ENCODE measurements at regions not wholly inside any gene's neighbourhood (a gene's known extent, or its start where the extent isn't known, plus 50 kb on each side); places are given as distances from the start of the nearest gene placed in this dataset.

- no peak for ATAC-seq (replicated peaks in 6 of 8)
- 0 to 100% (median 82%) methylated on average over 1 to 3 of the region's 3 CpGs for WGBS, 10 experiments
- H3K4me1 ChIP-seq (replicated peaks in 1 of 2): no peaks in the 10 kb centered on the region
- no peak overlapping the region for H3K27ac ChIP-seq
- H3K4me3 ChIP-seq: no peak overlapping the region
- in situ Hi-C loops (cut with MboI; ENCODE audit: low pct_unique_long_range_greater_than_20kb in 2 of 9, low sequenced_read_pairs in 9 of 9, unreplicated experiment in 9 of 9): no loop called here
These were observed 294.0 kb downstream of the DIPK2A start for GRCh38 chr3:144265542-144266100.

- Histone ChIP-seq H3K4me3 (no peak overlapping the region), H3K27ac (no peak overlapping the region), H3K4me1 (replicated peaks in 1 of 2) (peaks cover 4 to 10% of the 10 kb centered on the region in 2 donors)
- in situ Hi-C loops (cut with MboI; ENCODE audit: low pct_unique_long_range_greater_than_20kb in 2 of 9, low sequenced_read_pairs in 9 of 9, unreplicated experiment in 9 of 9): no loop called here
- ATAC-seq (replicated peaks in 6 of 8): no peak
- WGBS, 10 experiments: 30 to 100% (median 75%) methylated on average over 2 to 3 of the region's 3 CpGs; no CpG with 5 or more reads in 4 of the 10 experiments
These were observed 298.5 kb downstream of the DIPK2A start for GRCh38 chr3:144270100-144270499.

GRCh38 chr3:144272680-144273079, 301.1 kb downstream of the DIPK2A start:
- Histone ChIP-seq H3K4me1 (replicated peaks in 1 of 2) (peaks cover 4 to 10% of the 10 kb centered on the region in 2 donors), H3K4me3 (no peak overlapping the region), H3K27ac (no peak overlapping the region)
- in situ Hi-C loops (cut with MboI; ENCODE audit: low pct_unique_long_range_greater_than_20kb in 2 of 9, low sequenced_read_pairs in 9 of 9, unreplicated experiment in 9 of 9): no loop called here
- peak in 3 of 8 experiments; percentile 40 to 50 (median 46) for ATAC-seq (replicated peaks in 6 of 8)
- WGBS, 10 experiments: 0 to 100% (median 74%) methylated on average over 1 to 4 of the region's 4 CpGs; no CpG with 5 or more reads in 1 of the 10 experiments

GRCh38 chr3:144273601-144274000, 302.0 kb downstream of the DIPK2A start:
- Histone ChIP-seq H3K27ac (no peak overlapping the region), H3K4me3 (no peak overlapping the region), H3K4me1 (replicated peaks in 1 of 2) (peaks cover 4 to 10% of the 10 kb centered on the region in 2 donors)
- in situ Hi-C loops (cut with MboI; ENCODE audit: low pct_unique_long_range_greater_than_20kb in 2 of 9, low sequenced_read_pairs in 9 of 9, unreplicated experiment in 9 of 9): no loop called here
- WGBS, 10 experiments: 17 to 100% (median 83%) methylated on average over 1 to 2 of the region's 2 CpGs; no CpG with 5 or more reads in 2 of the 10 experiments
- ATAC-seq (replicated peaks in 6 of 8): peak in 3 of 8 experiments; percentile 51 to 66 (median 60)

- in situ Hi-C loops (cut with MboI; ENCODE audit: low pct_unique_long_range_greater_than_20kb in 2 of 9, low sequenced_read_pairs in 9 of 9, unreplicated experiment in 9 of 9): no loop called here
- Histone ChIP-seq H3K4me1 (replicated peaks in 1 of 2) (peaks cover 4 to 10% of the 10 kb centered on the region in 2 donors), H3K27ac (no peak overlapping the region), H3K4me3 (no peak overlapping the region)
- ATAC-seq (replicated peaks in 6 of 8): no peak
These were observed 303.4 kb downstream of the DIPK2A start for GRCh38 chr3:144275005-144275404.

- Histone ChIP-seq H3K27ac (no peak overlapping the region), H3K4me3 (no peak overlapping the region), H3K4me1 (replicated peaks in 1 of 2) (no peaks in the 10 kb centered on the region)
- ATAC-seq (replicated peaks in 6 of 8): no peak
- in situ Hi-C loops (cut with MboI; ENCODE audit: low pct_unique_long_range_greater_than_20kb in 2 of 9, low sequenced_read_pairs in 9 of 9, unreplicated experiment in 9 of 9): no loop called here
- WGBS, 10 experiments: 43 to 94% (median 83%) methylated on average over 1 to 2 of the region's 2 CpGs; no CpG with 5 or more reads in 1 of the 10 experiments
These were observed 310.7 kb downstream of the DIPK2A start for GRCh38 chr3:144282313-144282712.

GRCh38 chr3:144286235-144286910, 314.8 kb downstream of the DIPK2A start:
- ATAC-seq (replicated peaks in 6 of 8): no peak
- Histone ChIP-seq H3K4me3 (no peak overlapping the region), H3K27ac (no peak overlapping the region), H3K4me1 (replicated peaks in 1 of 2) (no peaks in the 10 kb centered on the region)
- in situ Hi-C loops (cut with MboI; ENCODE audit: low pct_unique_long_range_greater_than_20kb in 2 of 9, low sequenced_read_pairs in 9 of 9, unreplicated experiment in 9 of 9): no loop called here
- 47 to 100% (median 92%) methylated on average over 1 to 6 of the region's 6 CpGs for WGBS, 10 experiments

- in situ Hi-C loops (cut with MboI; ENCODE audit: low pct_unique_long_range_greater_than_20kb in 2 of 9, low sequenced_read_pairs in 9 of 9, unreplicated experiment in 9 of 9): no loop called here
- WGBS, 10 experiments: 0 to 80% (median 37%) methylated on average over 1 of the region's 1 CpG; no CpG with 5 or more reads in 4 of the 10 experiments
- Histone ChIP-seq H3K4me1 (replicated peaks in 1 of 2) (no peaks in the 10 kb centered on the region), H3K4me3 (no peak overlapping the region), H3K27ac (no peak overlapping the region)
- no peak for ATAC-seq (replicated peaks in 6 of 8)
These were observed 315.4 kb downstream of the DIPK2A start for GRCh38 chr3:144287001-144287400.

- H3K4me1 ChIP-seq (replicated peaks in 1 of 2): no peaks in the 10 kb centered on the region
- H3K4me3 ChIP-seq: no peak overlapping the region
- in situ Hi-C loops (cut with MboI; ENCODE audit: low pct_unique_long_range_greater_than_20kb in 2 of 9, low sequenced_read_pairs in 9 of 9, unreplicated experiment in 9 of 9): no loop called here
- ATAC-seq (replicated peaks in 6 of 8): no peak
- WGBS, 10 experiments: 31 to 100% (median 78%) methylated on average over 1 to 3 of the region's 3 CpGs
- H3K27ac ChIP-seq: no peak overlapping the region
These were observed 317.4 kb downstream of the DIPK2A start for GRCh38 chr3:144289057-144289456.

- no peaks in the 10 kb centered on the region for H3K4me1 ChIP-seq (replicated peaks in 1 of 2)
- no peak overlapping the region for H3K27ac ChIP-seq
- 25 to 100% (median 90%) methylated on average over 1 to 2 of the region's 2 CpGs for WGBS, 10 experiments
- in situ Hi-C loops (cut with MboI; ENCODE audit: low pct_unique_long_range_greater_than_20kb in 2 of 9, low sequenced_read_pairs in 9 of 9, unreplicated experiment in 9 of 9): no loop called here
- no peak overlapping the region for H3K4me3 ChIP-seq
- no peak for ATAC-seq (replicated peaks in 6 of 8)
These were observed 323.3 kb downstream of the DIPK2A start for GRCh38 chr3:144294659-144295538.

- 0 to 81% (median 39%) methylated on average over 2 to 3 of the region's 3 CpGs; no CpG with 5 or more reads in 2 of the 10 experiments for WGBS, 10 experiments
- in situ Hi-C loops (cut with MboI; ENCODE audit: low pct_unique_long_range_greater_than_20kb in 2 of 9, low sequenced_read_pairs in 9 of 9, unreplicated experiment in 9 of 9): no loop called here
- no peak overlapping the region for H3K4me3 ChIP-seq
- H3K4me1 ChIP-seq (replicated peaks in 1 of 2): no peaks in the 10 kb centered on the region
- peak in 2 of 8 experiments; percentile 16 to 74 for ATAC-seq (replicated peaks in 6 of 8)
- H3K27ac ChIP-seq: no peak overlapping the region
These were observed 324.0 kb downstream of the DIPK2A start for GRCh38 chr3:144295613-144296012.

- H3K4me1 ChIP-seq (replicated peaks in 1 of 2): no peaks in the 10 kb centered on the region
- H3K4me3 ChIP-seq: no peak overlapping the region
- H3K27ac ChIP-seq: no peak overlapping the region
- in situ Hi-C loops (cut with MboI; ENCODE audit: low pct_unique_long_range_greater_than_20kb in 2 of 9, low sequenced_read_pairs in 9 of 9, unreplicated experiment in 9 of 9): no loop called here
- no peak for ATAC-seq (replicated peaks in 6 of 8)
These were observed 325.2 kb downstream of the DIPK2A start for GRCh38 chr3:144296808-144297207.

GRCh38 chr3:144301863-144302262, 330.2 kb downstream of the DIPK2A start:
- no peak for ATAC-seq (replicated peaks in 6 of 8)
- in situ Hi-C loops (cut with MboI; ENCODE audit: low pct_unique_long_range_greater_than_20kb in 2 of 9, low sequenced_read_pairs in 9 of 9, unreplicated experiment in 9 of 9): no loop called here
- WGBS, 10 experiments: 50 to 60% methylated on average over 1 of the region's 1 CpG; no CpG with 5 or more reads in 8 of the 10 experiments
- Histone ChIP-seq H3K27ac (no peak overlapping the region), H3K4me1 (replicated peaks in 1 of 2) (no peaks in the 10 kb centered on the region), H3K4me3 (no peak overlapping the region)

All from motor neuron (in vitro differentiated cells).